ENCODE measurements at regions not wholly inside any gene's neighbourhood (a gene's known extent, or its start where the extent isn't known, plus 50 kb on each side); places are given as distances from the start of the nearest gene placed in this dataset.
"Not testable (repeated sequence)": the region's sequence is repeated elsewhere in the genome, so short reads cannot be mapped to it uniquely, and the experiment has no call there.

DNA sequence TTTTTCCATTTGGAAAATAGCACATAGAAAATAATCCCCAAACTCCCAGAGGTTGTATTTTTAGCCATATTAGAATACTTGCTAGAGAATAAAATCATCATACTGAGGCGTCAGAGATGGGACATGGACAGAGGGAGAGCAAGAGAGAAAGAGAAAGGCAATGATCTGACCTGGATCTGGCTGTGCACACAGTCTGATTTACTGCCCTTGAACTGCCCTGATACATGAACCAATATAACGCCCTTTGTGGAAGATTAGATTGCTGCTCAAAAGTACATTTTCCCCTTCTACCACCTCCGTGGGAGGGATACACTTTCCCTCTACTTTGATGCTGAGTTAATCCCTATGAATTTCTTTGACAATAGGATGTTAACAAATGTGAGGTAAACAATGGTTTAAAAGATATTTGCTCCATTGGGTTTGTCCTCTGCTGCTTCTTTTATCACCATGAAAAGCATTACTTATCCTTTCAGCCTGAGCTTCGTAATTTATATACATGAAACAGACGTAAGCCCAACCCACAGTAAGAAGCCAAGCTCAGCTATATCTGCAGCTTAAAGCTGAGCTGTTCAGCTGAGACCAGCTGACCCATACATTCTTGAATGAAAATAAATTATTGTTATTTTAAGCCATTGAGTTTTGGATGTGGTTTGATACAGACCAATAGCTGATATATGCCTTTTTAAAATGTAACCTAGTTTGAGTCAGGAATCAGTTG lies 1664.6 kb upstream of the CELF4 start:
- H3K36me3 ChIP-seq (ENCODE audit: control insufficient read depth, insufficient read depth, low read length), result no peaks in the 10 kb centered on the region
- no peaks in the 10 kb centered on the region for H3K27me3 ChIP-seq (ENCODE audit: control insufficient read depth, insufficient read depth, low read length)
- no peak overlapping the region for H3K4me3 ChIP-seq (ENCODE audit: low read depth, low read length)
- TF ChIP-seq, protein P1, sequence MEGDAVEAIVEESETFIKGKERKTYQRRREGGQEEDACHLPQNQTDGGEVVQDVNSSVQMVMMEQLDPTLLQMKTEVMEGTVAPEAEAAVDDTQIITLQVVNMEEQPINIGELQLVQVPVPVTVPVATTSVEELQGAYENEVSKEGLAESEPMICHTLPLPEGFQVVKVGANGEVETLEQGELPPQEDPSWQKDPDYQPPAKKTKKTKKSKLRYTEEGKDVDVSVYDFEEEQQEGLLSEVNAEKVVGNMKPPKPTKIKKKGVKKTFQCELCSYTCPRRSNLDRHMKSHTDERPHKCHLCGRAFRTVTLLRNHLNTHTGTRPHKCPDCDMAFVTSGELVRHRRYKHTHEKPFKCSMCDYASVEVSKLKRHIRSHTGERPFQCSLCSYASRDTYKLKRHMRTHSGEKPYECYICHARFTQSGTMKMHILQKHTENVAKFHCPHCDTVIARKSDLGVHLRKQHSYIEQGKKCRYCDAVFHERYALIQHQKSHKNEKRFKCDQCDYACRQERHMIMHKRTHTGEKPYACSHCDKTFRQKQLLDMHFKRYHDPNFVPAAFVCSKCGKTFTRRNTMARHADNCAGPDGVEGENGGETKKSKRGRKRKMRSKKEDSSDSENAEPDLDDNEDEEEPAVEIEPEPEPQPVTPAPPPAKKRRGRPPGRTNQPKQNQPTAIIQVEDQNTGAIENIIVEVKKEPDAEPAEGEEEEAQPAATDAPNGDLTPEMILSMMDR (IDR thresholded peaks at IDR 0.05; ENCODE audit: insufficient read depth, low read length, poor library complexity, severe bottlenecking), result no peak
- no peak for DNase-seq (ENCODE audit: low read depth)

DNA sequence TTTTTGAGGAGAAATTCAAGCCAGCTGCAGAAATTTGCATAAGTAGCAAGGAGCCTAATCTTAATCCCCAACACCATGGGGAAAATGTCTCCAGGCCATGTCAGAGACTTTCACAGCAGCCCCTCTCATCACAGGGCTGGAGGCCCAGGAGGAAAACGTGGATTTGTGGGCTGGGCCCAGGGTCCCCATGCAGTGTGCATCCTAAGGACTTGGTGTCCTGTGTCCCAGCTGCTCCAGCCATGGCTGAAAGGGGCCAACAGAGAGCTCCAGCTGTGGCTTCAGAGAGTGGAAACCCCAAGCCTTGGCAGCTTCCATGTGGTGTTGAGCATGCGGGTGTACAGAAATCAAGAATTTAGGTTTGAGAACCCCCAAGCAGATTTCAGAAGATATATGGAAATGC lies 1662.2 kb upstream of the CELF4 start:
- not testable (repeated sequence) for H3K4me3 ChIP-seq (ENCODE audit: low read depth, low read length); DNase-seq (ENCODE audit: low read depth); H3K36me3 ChIP-seq (ENCODE audit: control insufficient read depth, insufficient read depth, low read length); H3K27me3 ChIP-seq (ENCODE audit: control insufficient read depth, insufficient read depth, low read length)

DNA sequence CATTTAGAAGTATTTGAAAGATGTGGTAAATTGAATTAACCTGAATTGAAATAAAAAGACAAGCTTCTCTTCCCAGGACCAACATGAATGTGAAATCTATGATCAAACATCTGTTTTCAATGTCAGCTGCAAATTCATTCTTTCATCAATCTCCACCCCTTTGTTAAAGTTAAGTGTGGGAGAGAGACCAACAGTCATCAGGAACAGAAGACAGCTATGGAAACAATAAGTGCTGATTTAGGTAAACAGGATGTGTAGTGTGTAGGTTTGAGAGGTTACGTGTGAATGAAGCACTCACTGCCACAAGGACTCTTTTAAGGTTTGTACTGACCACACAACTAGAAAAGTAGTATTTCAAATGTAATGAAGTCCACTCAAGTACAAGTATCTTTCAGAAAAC lies 1659.8 kb upstream of the CELF4 start:
- DNase-seq (ENCODE audit: low read depth), result no peak
- Histone ChIP-seq H3K4me3 (ENCODE audit: low read depth, low read length) (no peak overlapping the region), H3K27me3 (ENCODE audit: control insufficient read depth, insufficient read depth, low read length) (no peaks in the 10 kb centered on the region), H3K36me3 (ENCODE audit: control insufficient read depth, insufficient read depth, low read length) (no peaks in the 10 kb centered on the region)
- TF ChIP-seq, protein P1 (IDR thresholded peaks at IDR 0.05; ENCODE audit: insufficient read depth, low read length, poor library complexity, severe bottlenecking), result no peak

DNA sequence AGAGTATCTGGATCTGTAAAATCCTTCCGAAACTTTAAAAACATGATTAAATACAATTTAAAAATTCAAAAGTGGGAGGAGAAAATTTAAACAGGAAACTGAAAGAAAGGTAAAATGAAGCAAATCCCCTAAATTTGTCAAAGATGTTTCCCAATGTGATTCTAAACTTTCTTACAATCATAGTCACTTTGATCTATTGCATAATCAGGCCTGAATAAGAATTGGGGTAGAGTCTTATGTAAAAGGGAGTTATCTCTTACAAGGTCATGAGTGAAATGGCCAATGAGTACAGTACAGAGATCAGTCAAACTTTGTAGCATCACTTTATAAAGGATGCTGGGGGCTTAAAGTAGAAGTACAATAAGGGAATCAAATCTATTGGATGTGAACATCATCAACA lies 1657.7 kb upstream of the CELF4 start:
- DNase-seq (ENCODE audit: low read depth), result no peak
- Histone ChIP-seq H3K4me3 (ENCODE audit: low read depth, low read length) (no peak overlapping the region), H3K36me3 (ENCODE audit: control insufficient read depth, insufficient read depth, low read length) (no peaks in the 10 kb centered on the region), H3K27me3 (ENCODE audit: control insufficient read depth, insufficient read depth, low read length) (no peaks in the 10 kb centered on the region)
- TF ChIP-seq, protein P1 (IDR thresholded peaks at IDR 0.05; ENCODE audit: insufficient read depth, low read length, poor library complexity, severe bottlenecking), result no peak

DNA sequence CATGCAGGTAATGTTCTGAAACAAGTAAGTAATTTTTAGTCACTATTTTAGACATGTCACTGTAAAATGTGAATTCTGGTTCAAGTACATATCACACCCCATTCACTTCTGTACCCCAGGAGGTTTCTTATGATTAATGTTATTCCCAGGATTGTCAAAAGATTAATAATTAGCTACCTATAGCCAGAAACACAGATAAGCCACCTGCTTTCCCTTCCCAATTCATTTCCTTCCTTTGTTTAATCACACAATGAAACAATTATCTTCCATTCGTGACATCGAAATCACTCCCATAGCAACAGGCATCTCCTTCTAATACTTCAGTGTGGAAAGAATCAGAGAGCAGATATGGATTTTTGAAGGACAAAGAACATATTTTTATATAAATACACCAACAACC lies 1650.3 kb upstream of the CELF4 start:
- Histone ChIP-seq H3K27me3 (ENCODE audit: control insufficient read depth, insufficient read depth, low read length) (no peaks in the 10 kb centered on the region), H3K4me3 (ENCODE audit: low read depth, low read length) (no peak overlapping the region), H3K36me3 (ENCODE audit: control insufficient read depth, insufficient read depth, low read length) (no peaks in the 10 kb centered on the region)
- DNase-seq (ENCODE audit: low read depth), result no peak
- TF ChIP-seq, protein P1 (IDR thresholded peaks at IDR 0.05; ENCODE audit: insufficient read depth, low read length, poor library complexity, severe bottlenecking), result no peak

DNA sequence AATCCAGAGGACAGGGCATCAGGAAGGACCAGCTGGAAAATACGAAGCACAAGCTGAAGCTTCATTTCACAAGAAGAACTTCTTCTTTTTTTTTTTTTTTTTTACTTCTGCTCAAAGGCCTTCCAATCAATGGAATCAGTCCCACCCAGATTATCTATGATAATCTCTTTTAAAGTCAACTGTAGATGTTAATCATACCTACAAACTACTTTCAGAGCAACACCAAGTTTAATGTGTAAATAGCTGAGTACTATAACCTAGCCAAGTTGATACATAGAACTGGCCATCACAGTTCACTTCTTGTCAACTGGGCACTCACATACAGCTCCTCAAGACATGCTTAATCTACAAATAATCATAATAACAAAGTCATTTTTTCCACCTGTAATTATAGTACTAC lies 1645.9 kb upstream of the CELF4 start:
- H3K4me3 ChIP-seq (ENCODE audit: low read depth, low read length), result no peak overlapping the region
- no peak for DNase-seq (ENCODE audit: low read depth)
- no peaks in the 10 kb centered on the region for H3K27me3 ChIP-seq (ENCODE audit: control insufficient read depth, insufficient read depth, low read length)
- TF ChIP-seq, protein P1 (IDR thresholded peaks at IDR 0.05; ENCODE audit: insufficient read depth, low read length, poor library complexity, severe bottlenecking), result no peak
- no peaks in the 10 kb centered on the region for H3K36me3 ChIP-seq (ENCODE audit: control insufficient read depth, insufficient read depth, low read length)

All from kidney epithelial cell (primary cell).